ENCODE measurements at regions not wholly inside any gene's neighbourhood (a gene's known extent, or its start where the extent isn't known, plus 50 kb on each side); places are given as distances from the start of the nearest gene placed in this dataset.

- no peak for TF ChIP-seq CTCF (IDR thresholded peaks at IDR 0.05; ENCODE audit: low read length)
- no peak for TF ChIP-seq EZH2phosphoT487 (IDR thresholded peaks at IDR 0.05; ENCODE audit: low read length)
These were observed 57.8 kb upstream of the NDST4 start for GRCh38 chr4:115171220-115171619.

All from MM.1S (cell line).